HUDEP-2 (cell line): ENCODE measurements at regions not wholly inside any gene's neighbourhood (a gene's known extent, or its start where the extent isn't known, plus 50 kb on each side); places are given as distances from the start of the nearest gene placed in this dataset.
A peak's percentile ranks its signal among the peaks of the same experiment; 100 is the strongest.

Experiments
- DNase-seq, 76 experiments: peaks; one replicate each; lab custom pipeline; 2025; ENCODE audit not compliant: unreplicated experiment in 76 of 76; lab: John Stamatoyannopoulos, UW

- DNase-seq = no peak
These were observed 105.1 kb downstream of the TRMT11 start for GRCh38 chr6:126091466-126091865.

DNA sequence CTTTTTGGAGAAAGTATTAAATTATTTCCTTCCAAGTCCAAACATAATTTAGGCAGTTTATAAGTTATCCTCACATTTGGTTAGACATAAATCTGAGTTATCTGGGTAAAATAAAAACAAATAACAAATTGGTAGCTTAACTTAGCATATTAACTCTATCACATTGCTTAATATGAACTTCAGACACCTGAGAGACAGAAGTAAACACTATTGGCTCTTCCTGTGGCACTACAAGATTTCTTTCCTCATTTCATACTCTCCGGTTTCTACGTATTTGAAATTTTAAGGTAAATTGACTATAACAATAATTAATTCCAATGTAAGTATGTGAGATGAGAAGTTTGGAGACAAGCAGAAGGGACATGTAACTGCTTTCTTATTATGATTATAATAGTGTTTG is 106.8 kb downstream of the TRMT11 start:
- no peak for DNase-seq

- no peak for DNase-seq
These were observed 108.1 kb downstream of the TRMT11 start for GRCh38 chr6:126094411-126094810.

GRCh38 chr6:126100386-126100785 is 114.0 kb downstream of the TRMT11 start:
- no peak for DNase-seq

DNA sequence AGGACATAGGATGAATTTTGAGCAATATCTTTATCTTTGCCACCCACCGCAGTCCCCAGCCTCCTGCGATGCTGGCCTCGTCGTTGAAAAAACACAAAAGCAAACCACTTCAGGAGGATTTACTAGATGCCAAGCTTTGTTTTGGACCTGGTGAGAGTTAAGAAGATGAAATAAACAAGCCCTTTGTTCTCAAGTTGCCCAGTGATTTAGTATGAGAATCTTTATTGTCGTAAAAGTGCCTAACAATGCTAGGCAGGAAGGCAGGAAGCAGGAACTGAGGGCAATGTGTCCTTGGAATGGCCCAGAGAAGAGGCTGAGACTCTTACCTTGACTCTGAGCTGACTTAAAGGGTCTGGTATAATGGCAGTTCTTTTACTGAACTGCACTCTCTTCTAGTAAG is 116.0 kb downstream of the TRMT11 start:
- no peak for DNase-seq

DNA sequence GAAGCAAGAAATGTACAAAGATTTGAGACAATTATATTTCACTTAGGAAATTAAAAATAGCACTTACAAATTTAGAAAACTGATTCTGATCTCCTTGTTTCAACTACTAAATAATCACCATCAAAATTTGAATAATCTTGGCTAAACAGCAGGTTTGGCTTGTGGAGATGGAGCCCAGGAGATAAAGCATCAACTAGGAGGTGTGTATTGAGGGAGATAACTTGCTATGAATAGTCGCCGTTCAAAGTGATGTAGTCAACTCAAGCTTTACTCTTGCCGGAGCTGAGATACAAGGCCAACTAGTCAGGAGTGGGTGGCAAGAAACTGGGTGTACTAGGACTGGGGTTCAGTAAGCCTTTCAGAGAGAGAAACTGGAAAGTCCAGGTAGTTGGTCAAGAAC is 117.7 kb downstream of the TRMT11 start:
- peak in 13 of 76 experiments; percentile 14 to 44 (median 32) for DNase-seq

DNA sequence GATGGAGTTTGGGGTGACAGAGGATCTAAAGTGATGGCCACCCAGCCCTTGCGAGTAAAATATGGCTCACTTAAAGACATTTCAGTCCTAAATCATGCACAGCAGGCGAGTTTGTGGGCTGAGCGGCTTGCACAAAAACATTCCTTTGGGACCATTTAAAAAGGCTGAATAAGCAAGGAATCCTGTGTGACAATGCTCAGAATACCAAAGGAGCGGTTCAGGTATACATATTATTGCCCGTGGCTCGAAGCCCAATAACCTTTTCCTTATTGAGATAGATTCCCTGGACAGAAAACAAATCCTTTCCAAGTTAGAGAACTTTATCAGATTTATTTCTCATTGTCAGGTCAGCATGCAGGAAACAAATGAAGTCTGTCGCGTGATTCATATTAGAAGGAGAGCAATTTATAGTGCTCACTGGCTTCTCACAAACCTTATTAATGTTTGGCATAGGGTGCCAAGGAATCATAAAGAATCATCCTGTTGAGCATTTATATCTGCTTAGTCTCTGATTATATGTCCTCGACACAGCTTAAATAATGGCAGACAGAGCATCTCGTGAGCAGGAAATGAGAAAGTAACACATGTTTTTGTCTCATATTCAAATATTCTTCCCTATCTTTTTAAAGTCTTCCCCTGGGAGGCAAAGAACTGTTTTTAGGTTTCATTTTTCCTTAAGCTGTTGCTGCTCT is 121.3 kb downstream of the TRMT11 start:
- no peak for DNase-seq

GRCh38 chr6:126110512-126111270 is 124.4 kb downstream of the TRMT11 start:
- DNase-seq = peak in 54 of 76 experiments; percentile 6 to 83 (median 40)

GRCh38 chr6:126111327-126111726 is 125.0 kb downstream of the TRMT11 start:
- DNase-seq = no peak

DNA sequence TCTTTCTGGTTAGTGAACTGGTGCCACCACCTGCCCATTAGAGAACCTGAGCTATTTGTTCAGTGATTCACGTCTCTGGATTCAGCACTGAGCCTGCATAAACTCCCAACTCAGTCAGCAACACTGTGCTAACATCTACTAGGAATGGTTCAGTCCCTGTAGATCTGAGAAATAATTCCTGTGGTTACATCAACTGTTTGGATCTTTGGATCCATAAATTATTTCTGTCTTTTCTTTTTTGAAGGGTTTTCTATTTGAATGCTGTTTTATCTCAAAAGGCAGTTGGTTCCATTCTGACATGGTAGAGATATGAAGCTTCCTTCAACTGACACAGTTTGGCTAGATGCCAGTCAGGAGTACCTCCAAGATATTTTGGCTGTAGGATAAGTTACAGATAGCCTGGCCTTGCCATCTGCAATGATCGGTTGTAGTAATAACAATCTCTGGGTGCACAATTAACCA is 125.9 kb downstream of the TRMT11 start:
- DNase-seq = peak in 72 of 76 experiments; percentile 8 to 96 (median 76)

GRCh38 chr6:126113261-126113660 is 126.9 kb downstream of the TRMT11 start:
- no peak for DNase-seq

DNA sequence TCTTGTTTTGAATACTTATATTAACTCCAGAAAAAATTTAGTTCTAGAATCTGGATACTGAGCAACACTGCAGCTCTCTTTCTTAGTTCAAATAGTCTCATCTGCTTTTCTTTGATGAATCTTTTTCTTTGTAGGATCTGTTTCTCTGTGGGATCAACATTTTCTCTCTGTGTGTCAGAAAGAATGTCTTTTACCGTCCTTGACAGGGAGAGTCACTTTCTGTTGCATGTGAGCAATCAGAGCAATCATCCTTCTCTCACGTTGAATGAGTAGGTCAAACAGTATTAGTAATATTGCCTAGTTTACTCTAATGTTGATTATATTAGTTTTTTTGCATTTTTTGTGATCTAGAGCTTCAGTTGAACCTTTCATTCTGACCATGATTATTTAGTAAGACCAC is 130.9 kb downstream of the TRMT11 start:
- DNase-seq = no peak

DNA sequence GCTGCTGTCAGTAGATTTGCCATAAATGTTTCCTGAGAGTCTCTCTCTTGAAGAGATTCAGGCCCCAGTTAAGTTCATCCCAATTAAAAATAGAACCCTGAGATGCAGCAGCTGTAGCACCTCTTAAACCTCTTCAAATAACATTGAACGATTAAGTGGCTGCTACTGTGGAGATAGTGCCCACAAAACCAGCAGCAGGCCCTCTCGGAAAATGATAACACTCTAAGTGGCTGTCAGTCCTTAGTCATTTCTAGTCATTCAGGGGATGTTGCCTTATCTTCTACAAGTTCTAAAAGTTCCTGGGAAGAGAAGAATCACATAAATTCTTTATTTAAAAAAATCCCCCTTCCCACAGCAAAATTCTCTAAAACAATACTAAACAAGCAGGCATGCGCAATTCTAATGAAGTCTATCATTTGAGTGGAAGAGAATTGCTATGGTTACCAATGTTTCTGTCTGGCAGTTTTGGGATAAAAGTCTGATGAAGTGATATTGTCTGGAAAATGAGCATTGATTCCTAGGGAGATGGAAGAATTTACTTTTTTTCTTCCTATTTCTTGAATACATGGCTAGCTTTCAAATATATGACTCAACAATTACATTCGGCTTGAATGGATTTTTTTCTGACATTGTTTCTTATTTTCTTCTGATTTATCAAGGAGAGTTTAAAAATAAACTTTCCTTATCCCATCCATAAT is 131.9 kb downstream of the TRMT11 start:
- peak in 57 of 76 experiments; percentile 12 to 86 (median 52) for DNase-seq

DNA sequence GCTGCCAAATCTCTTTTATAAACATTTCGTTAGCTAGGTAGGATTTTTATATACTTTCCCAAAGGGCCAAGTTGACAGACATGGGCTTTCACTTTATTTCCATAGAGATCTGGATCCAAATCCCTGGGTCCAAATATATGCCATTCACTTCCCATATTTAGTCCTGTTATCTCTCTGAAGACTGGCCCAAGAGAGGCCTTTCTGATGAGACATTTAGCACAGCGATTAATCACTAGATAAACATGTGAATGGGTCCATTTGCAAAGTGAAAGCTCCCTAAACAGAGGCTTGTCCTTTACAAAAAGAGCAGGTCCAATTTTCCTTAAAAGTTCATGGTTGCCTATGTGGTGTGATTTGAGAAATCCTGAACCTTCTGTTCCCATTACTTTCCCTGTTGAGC is 132.6 kb downstream of the TRMT11 start:
- no peak for DNase-seq

DNA sequence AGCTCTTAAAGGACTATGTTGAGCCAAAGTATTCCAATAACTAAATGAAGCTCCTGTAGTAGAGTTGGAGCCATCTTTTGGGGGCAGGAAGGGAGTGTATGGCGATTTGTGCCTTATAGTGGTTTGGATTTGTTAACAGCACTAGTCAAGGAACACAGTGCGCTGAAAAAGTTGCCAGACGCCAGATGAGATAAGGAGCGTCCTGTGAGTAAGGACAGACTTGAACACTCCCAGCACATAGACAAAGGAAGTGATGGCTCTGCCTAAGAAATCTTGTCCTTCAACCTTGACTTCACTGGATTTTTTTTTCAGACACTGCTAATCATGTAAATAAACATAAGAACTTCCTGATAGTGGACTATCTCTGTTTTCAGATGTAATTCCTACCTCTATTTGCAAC is 136.9 kb downstream of the TRMT11 start:
- peak in 74 of 76 experiments; percentile 20 to 89 (median 64) for DNase-seq

DNA sequence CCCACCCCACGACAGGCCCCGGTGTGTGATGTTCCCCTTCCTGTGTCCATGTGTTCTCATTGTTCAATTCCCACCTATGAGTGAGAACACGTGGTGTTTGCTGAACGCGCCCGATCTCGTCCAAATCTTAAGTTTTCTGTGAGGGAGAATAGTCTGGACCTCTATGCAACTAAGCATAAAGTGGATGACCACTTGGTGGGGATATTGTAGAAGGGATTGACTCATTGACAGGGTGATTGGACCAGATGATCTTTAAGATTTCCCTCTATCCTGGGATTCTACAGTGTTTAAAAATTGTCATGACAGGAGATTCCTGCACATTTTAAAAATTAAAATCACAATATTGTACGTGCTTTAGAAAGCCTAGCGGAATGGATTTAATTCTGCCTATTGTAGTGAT is 141.3 kb downstream of the TRMT11 start:
- DNase-seq = no peak

DNA sequence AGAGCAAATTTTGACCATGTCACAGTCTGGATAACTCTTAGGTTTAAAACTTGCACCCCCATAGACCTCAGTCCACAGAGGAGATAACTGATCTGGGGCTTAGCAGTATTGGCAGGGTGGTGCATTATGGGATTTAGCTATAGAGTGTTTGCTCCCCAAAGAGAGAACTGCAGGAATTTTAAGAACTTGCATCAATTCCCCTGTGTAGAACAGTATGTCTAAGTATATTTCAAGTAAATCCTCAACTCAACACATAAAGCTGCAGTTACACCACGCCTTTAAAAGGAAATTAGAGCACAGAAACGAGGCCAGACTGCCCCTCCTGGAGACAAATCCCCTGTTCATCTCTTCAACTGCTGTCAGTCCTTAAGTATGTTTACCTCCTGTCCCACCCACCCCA is 144.9 kb downstream of the TRMT11 start:
- DNase-seq = no peak

- DNase-seq = no peak
These were observed 147.6 kb downstream of the TRMT11 start for GRCh38 chr6:126133984-126134383.

DNA sequence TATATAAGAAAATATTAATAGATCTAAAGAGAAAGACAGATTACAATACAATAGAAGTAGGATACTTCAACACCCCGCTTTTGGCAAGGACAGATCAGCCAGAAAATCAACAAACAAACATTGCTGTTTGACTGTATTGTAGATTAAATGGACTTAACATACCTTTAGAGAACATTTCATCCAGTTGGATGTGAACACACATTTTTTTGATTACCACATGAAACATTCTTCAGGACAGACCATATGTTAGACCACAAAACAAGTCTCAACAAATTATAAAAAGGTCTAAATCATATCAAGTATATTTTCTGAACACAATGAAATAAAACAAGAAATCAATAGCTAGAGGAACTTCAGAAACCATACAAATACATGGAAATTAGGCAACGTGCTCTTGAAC is 148.2 kb downstream of the TRMT11 start:
- no peak for DNase-seq

DNA sequence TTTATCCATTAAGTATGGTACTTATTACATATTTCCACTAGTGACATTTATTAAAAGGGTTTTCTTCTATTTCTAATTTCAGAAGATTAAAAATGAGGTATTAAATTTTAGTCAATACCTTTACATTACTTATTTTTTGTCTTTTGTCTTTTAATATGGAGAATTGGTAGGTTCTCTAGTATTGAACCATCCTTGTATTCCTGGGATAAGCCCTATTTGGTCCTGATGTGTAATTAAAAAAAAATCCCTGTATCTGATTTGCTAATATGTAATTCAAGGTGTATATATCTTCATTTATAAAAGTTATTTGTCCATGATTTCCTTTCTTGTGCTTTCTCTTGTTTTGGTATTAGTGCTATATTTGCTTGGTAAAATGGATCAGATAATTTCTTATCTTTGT is 153.7 kb downstream of the TRMT11 start:
- no peak for DNase-seq

- no peak for DNase-seq
These were observed 157.5 kb downstream of the TRMT11 start for GRCh38 chr6:126143761-126144251.
